ENCODE measurements at regions not wholly inside any gene's neighbourhood (a gene's known extent, or its start where the extent isn't known, plus 50 kb on each side); places are given as distances from the start of the nearest gene placed in this dataset.
"Not testable (repeated sequence)": the region's sequence is repeated elsewhere in the genome, so short reads cannot be mapped to it uniquely, and the experiment has no call there.

GRCh38 chr9:87410047-87411005 lies 87.3 kb upstream of the DAPK1 start:
- H3K36me3 Mint-ChIP-seq (ENCODE audit: low read depth); POLR2A ChIA-PET; H3K27ac Mint-ChIP-seq; H3K4me1 Mint-ChIP-seq; CTCF ChIA-PET; H3K9me3 Mint-ChIP-seq; H3K4me3 Mint-ChIP-seq; H3K27me3 Mint-ChIP-seq; DNase-seq: not testable (repeated sequence)

DNA sequence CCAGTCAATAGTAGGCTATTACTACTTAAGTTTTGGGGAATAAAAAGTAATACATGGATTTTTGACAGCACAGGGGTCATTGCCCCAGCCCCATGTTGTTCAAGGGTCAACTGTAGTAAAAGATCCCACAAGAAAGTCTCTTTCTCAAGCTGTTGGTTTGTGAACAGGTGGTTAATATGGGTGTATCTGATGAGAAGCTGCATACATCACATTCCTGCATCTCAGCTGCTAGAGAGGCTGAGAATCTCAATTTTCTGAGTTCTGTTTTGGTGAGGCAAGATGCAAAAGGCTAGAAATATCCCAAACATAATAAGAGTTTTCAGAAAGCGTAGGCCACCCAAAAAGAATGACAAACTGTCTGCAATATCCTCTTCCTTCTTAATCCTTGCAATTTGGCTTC lies 76.8 kb upstream of the DAPK1 start:
- H3K4me1 Mint-ChIP-seq, result no peaks in the 10 kb centered on the region
- no peaks in the 10 kb centered on the region for H3K27me3 Mint-ChIP-seq
- H3K9me3 Mint-ChIP-seq, result no peaks in the 10 kb centered on the region
- no peaks in the 10 kb centered on the region for H3K36me3 Mint-ChIP-seq (ENCODE audit: low read depth)
- CTCF ChIA-PET, result no interaction called here
- DNase-seq, result no peak
- no peak overlapping the region for H3K4me3 Mint-ChIP-seq
- no peak overlapping the region for H3K27ac Mint-ChIP-seq
- POLR2A ChIA-PET, result no interaction called here

GRCh38 chr9:87421734-87422133 lies 75.9 kb upstream of the DAPK1 start:
- H3K27ac Mint-ChIP-seq, result no peak overlapping the region
- no peak overlapping the region for H3K4me3 Mint-ChIP-seq
- no peak for DNase-seq
- H3K36me3 Mint-ChIP-seq (ENCODE audit: low read depth), result no peaks in the 10 kb centered on the region
- H3K27me3 Mint-ChIP-seq, result no peaks in the 10 kb centered on the region
- ChIA-PET CTCF (no interaction called here), POLR2A (no interaction called here)
- H3K4me1 Mint-ChIP-seq, result no peaks in the 10 kb centered on the region
- H3K9me3 Mint-ChIP-seq, result no peaks in the 10 kb centered on the region

DNA sequence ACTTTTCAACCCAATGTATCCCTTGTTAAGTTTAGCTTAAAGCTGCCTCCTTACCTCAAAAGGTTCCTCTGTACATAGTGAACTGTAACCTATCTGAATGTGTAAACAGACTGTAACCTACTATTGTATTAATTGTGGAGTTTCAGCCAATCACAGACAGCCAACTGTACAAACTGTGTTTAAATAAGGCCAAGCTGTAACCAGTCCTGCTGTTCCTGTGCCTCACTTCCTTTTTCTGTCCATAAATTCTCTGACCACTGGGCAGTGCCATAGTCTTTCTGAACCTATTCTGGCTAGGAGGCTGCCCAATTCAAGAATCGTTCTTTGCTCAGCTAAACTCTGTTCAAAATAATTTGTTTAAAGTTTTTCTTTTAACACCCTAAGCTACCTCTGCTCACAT lies 74.7 kb upstream of the DAPK1 start:
- Mint-ChIP-seq H3K27me3 (no peaks in the 10 kb centered on the region), H3K27ac (no peak overlapping the region), H3K36me3 (ENCODE audit: low read depth) (no peaks in the 10 kb centered on the region), H3K4me1 (no peaks in the 10 kb centered on the region), H3K4me3 (no peak overlapping the region), H3K9me3 (no peaks in the 10 kb centered on the region)
- CTCF ChIA-PET, result no interaction called here
- DNase-seq, result no peak
- POLR2A ChIA-PET, result no interaction called here

GRCh38 chr9:87423885-87424284 lies 73.8 kb upstream of the DAPK1 start:
- POLR2A ChIA-PET; H3K4me3 Mint-ChIP-seq; H3K27ac Mint-ChIP-seq; H3K36me3 Mint-ChIP-seq (ENCODE audit: low read depth); DNase-seq; H3K27me3 Mint-ChIP-seq; H3K4me1 Mint-ChIP-seq; CTCF ChIA-PET; H3K9me3 Mint-ChIP-seq: not testable (repeated sequence)

- ChIA-PET POLR2A (no interaction called here), CTCF (no interaction called here)
- no peaks in the 10 kb centered on the region for H3K27me3 Mint-ChIP-seq
- no peak overlapping the region for H3K4me3 Mint-ChIP-seq
- DNase-seq, result no peak
- no peak overlapping the region for H3K27ac Mint-ChIP-seq
- no peaks in the 10 kb centered on the region for H3K4me1 Mint-ChIP-seq
- no peaks in the 10 kb centered on the region for H3K9me3 Mint-ChIP-seq
- H3K36me3 Mint-ChIP-seq (ENCODE audit: low read depth), result no peaks in the 10 kb centered on the region
These were observed 72.5 kb upstream of the DAPK1 start for GRCh38 chr9:87425202-87425601.

DNA sequence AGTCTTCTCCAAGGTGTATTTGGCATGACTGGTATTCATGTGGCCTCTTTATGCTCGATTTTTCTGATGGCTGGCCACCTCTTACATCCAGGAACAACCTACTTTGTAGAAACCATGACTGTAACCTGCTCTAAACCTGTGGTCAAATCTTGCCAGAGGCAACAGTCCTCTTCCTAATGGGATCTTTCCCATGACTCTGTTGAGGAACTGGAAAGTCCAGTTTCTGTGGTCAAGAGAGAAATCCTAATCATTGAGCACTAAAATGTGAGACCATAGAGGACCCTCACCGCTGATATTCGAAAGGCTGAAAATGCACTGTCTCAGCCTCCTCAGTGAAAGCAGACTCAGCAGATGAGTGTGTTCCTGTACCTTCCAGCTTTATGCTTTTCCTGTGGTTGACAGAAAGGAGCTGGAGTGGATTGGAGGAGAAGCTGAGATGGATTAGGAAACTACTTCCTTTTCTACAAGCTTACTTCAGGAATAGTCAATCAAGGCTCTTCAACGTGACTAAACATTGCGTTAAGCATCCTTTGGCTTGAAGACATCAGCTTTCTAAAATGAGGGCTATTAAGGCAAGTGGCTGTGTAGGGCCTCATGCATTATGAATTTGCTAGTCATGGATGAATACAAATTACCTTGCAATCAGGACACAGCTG lies 69.7 kb upstream of the DAPK1 start:
- ChIA-PET POLR2A (no interaction called here), CTCF (no interaction called here)
- Mint-ChIP-seq H3K4me3 (no peak overlapping the region), H3K36me3 (ENCODE audit: low read depth) (no peaks in the 10 kb centered on the region), H3K27ac (no peak overlapping the region), H3K27me3 (no peaks in the 10 kb centered on the region), H3K9me3 (no peaks in the 10 kb centered on the region), H3K4me1 (no peaks in the 10 kb centered on the region)
- no peak for DNase-seq

DNA sequence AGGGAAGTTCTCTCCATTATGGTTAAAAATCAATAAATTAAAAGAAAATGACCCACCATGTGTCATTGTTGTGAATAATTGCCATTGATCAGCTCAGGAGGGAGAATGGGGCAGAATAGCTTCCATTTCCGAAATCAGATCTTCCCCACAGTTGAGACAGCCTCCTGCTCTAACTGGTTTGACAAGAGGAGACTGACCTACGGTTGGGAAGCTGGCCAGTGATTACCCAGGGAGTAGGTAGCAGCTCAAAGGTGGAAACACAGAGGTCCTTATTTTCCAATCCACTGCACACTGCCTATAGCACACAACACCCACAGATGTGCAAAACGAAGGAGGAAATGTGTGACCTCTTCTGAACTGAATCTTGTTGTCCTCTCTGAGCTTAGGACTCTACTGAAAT lies 69.0 kb upstream of the DAPK1 start:
- H3K36me3 Mint-ChIP-seq (ENCODE audit: low read depth), result no peaks in the 10 kb centered on the region
- no peaks in the 10 kb centered on the region for H3K9me3 Mint-ChIP-seq
- no peak overlapping the region for H3K4me3 Mint-ChIP-seq
- no peaks in the 10 kb centered on the region for H3K27me3 Mint-ChIP-seq
- no peaks in the 10 kb centered on the region for H3K4me1 Mint-ChIP-seq
- ChIA-PET CTCF (no interaction called here), POLR2A (no interaction called here)
- no peak for DNase-seq
- H3K27ac Mint-ChIP-seq, result no peak overlapping the region

- Mint-ChIP-seq H3K4me3 (no peak overlapping the region), H3K27me3 (no peaks in the 10 kb centered on the region), H3K36me3 (ENCODE audit: low read depth) (no peaks in the 10 kb centered on the region), H3K27ac (no peak overlapping the region), H3K4me1 (no peaks in the 10 kb centered on the region), H3K9me3 (no peaks in the 10 kb centered on the region)
- ChIA-PET CTCF (no interaction called here), POLR2A (no interaction called here)
- no peak for DNase-seq
These were observed 65.8 kb upstream of the DAPK1 start for GRCh38 chr9:87431837-87432236.

- no peaks in the 10 kb centered on the region for H3K36me3 Mint-ChIP-seq (ENCODE audit: low read depth)
- POLR2A ChIA-PET, result no interaction called here
- H3K9me3 Mint-ChIP-seq, result no peaks in the 10 kb centered on the region
- H3K4me1 Mint-ChIP-seq, result no peaks in the 10 kb centered on the region
- no peak for DNase-seq
- H3K4me3 Mint-ChIP-seq, result no peak overlapping the region
- CTCF ChIA-PET, result no interaction called here
- no peaks in the 10 kb centered on the region for H3K27me3 Mint-ChIP-seq
- no peak overlapping the region for H3K27ac Mint-ChIP-seq
These were observed 63.8 kb upstream of the DAPK1 start for GRCh38 chr9:87433853-87434252.

- Mint-ChIP-seq H3K36me3 (ENCODE audit: low read depth) (no peaks in the 10 kb centered on the region), H3K4me3 (no peak overlapping the region), H3K27ac (no peak overlapping the region), H3K9me3 (no peaks in the 10 kb centered on the region), H3K27me3 (no peaks in the 10 kb centered on the region), H3K4me1 (no peaks in the 10 kb centered on the region)
- no peak for DNase-seq
- ChIA-PET CTCF (no interaction called here), POLR2A (no interaction called here)
These were observed 63.3 kb upstream of the DAPK1 start for GRCh38 chr9:87434366-87434765.

DNA sequence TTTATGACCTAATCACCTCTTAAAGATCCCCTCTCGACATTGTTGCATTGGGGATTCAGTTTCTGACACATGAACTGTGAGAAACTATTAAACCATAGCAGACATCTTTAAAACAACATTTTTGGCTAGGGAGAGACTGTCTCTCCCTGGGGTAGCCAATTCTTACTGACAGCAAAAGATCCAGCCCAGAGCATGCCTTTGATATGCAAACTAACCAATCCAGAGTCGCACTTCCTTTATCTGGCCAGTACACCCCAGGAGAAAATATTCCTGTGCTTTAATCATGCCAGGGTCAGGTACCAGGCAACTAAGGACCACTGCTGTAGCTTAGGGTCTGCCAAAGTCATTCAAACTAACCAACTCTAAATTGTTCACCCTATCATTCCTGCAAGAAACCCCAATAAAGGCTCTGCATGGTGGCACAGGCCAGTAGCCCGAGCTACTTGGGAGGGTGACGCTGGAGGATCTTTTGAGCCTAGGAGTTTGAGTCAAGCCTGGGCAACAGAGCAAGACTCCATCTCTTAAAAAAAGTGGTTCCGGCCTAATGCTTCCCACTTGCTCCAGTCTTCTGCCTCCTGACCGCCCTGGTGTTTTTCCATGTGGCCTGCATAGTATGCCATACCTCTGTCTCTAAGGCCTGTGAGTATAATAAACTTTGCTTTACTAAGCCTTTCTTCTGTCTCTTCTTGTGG lies 62.3 kb upstream of the DAPK1 start:
- Mint-ChIP-seq H3K27ac (no peak overlapping the region), H3K27me3 (no peaks in the 10 kb centered on the region), H3K4me1 (no peaks in the 10 kb centered on the region), H3K4me3 (no peak overlapping the region), H3K36me3 (ENCODE audit: low read depth) (no peaks in the 10 kb centered on the region), H3K9me3 (no peaks in the 10 kb centered on the region)
- no peak for DNase-seq
- POLR2A ChIA-PET, result no interaction called here
- CTCF ChIA-PET, result no interaction called here

- no peaks in the 10 kb centered on the region for H3K36me3 Mint-ChIP-seq (ENCODE audit: low read depth)
- CTCF ChIA-PET, result no interaction called here
- no peaks in the 10 kb centered on the region for H3K4me1 Mint-ChIP-seq
- POLR2A ChIA-PET, result no interaction called here
- H3K4me3 Mint-ChIP-seq, result no peak overlapping the region
- no peaks in the 10 kb centered on the region for H3K27me3 Mint-ChIP-seq
- no peak for DNase-seq
- no peak overlapping the region for H3K27ac Mint-ChIP-seq
- no peaks in the 10 kb centered on the region for H3K9me3 Mint-ChIP-seq
These were observed 61.0 kb upstream of the DAPK1 start for GRCh38 chr9:87436716-87437115.

- Mint-ChIP-seq H3K27ac (no peak overlapping the region), H3K27me3 (no peaks in the 10 kb centered on the region), H3K4me3 (no peak overlapping the region), H3K9me3 (no peaks in the 10 kb centered on the region), H3K4me1 (no peaks in the 10 kb centered on the region), H3K36me3 (ENCODE audit: low read depth) (no peaks in the 10 kb centered on the region)
- ChIA-PET POLR2A (no interaction called here), CTCF (no interaction called here)
- no peak for DNase-seq
These were observed 59.7 kb upstream of the DAPK1 start for GRCh38 chr9:87437966-87438365.

All from activated CD4-positive, alpha-beta memory T cell treated with anti-CD3 and anti-CD28 coated beads, Interleukin-2, amount 10 ng/mL, durations not matched to agents 7 days and 5 days (primary cell).